ENCODE measurements at regions not wholly inside any gene's neighbourhood (a gene's known extent, or its start where the extent isn't known, plus 50 kb on each side); places are given as distances from the start of the nearest gene placed in this dataset.
"Not testable (repeated sequence)": the region's sequence is repeated elsewhere in the genome, so short reads cannot be mapped to it uniquely, and the experiment has no call there.

GRCh38 chr17:18546514-18547398 is 70.2 kb downstream of the LGALS9C start:
- not testable (repeated sequence) for H2AFZ ChIP-seq (ENCODE audit: low read depth, low read length); H3K27me3 ChIP-seq (ENCODE audit: insufficient read depth, low read length, poor library complexity); H3K79me2 ChIP-seq (ENCODE audit: insufficient read depth, low read length); H3K36me3 ChIP-seq (ENCODE audit: insufficient read depth, low read length); H3K9ac ChIP-seq (ENCODE audit: low read depth, low read length); DNase-seq; H3K27ac ChIP-seq (ENCODE audit: low read length); H3K4me3 ChIP-seq (ENCODE audit: low read depth in 1 of 2, low read length in 2 of 2); H3K4me1 ChIP-seq (ENCODE audit: insufficient read depth, low read length); ATAC-seq (ENCODE audit: insufficient read depth, low read depth); H3K4me2 ChIP-seq (ENCODE audit: insufficient read depth, low read length); H3K9me3 ChIP-seq (ENCODE audit: insufficient read depth, low read length, severe bottlenecking); H4K20me1 ChIP-seq (ENCODE audit: insufficient read depth, low read length)

DNA sequence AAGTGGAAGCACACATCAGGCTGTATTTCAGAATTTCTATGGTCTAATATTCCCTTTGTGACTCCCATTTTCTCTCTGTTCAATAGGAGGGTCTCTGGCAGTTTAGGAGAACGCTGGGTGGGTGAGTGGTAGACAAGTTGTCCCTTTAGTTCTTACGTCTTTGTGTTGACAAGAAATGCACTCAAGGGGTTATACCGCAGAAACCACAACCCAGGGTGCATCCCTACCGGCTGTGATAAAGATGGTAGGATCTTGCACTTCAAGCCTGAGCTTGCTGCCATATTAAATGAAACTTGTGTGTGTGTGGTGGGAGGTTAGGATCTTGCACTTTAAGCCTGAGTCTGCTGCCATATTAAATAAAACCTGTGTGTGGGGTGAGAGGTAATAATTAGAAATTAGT is 80.5 kb downstream of the LGALS9C start:
- H3K9me3 ChIP-seq (ENCODE audit: insufficient read depth, low read length, severe bottlenecking); H2AFZ ChIP-seq (ENCODE audit: low read depth, low read length); H3K79me2 ChIP-seq (ENCODE audit: insufficient read depth, low read length); H3K27me3 ChIP-seq (ENCODE audit: insufficient read depth, low read length, poor library complexity); H3K27ac ChIP-seq (ENCODE audit: low read length); H3K9ac ChIP-seq (ENCODE audit: low read depth, low read length); H3K4me2 ChIP-seq (ENCODE audit: insufficient read depth, low read length); H4K20me1 ChIP-seq (ENCODE audit: insufficient read depth, low read length); H3K4me3 ChIP-seq (ENCODE audit: low read depth in 1 of 2, low read length in 2 of 2); H3K36me3 ChIP-seq (ENCODE audit: insufficient read depth, low read length): not testable (repeated sequence)
- ATAC-seq (ENCODE audit: insufficient read depth, low read depth): peak; percentile 96
- DNase-seq: peak; percentile 71
- peaks cover 11% of the 10 kb centered on the region for H3K4me1 ChIP-seq (ENCODE audit: insufficient read depth, low read length)

DNA sequence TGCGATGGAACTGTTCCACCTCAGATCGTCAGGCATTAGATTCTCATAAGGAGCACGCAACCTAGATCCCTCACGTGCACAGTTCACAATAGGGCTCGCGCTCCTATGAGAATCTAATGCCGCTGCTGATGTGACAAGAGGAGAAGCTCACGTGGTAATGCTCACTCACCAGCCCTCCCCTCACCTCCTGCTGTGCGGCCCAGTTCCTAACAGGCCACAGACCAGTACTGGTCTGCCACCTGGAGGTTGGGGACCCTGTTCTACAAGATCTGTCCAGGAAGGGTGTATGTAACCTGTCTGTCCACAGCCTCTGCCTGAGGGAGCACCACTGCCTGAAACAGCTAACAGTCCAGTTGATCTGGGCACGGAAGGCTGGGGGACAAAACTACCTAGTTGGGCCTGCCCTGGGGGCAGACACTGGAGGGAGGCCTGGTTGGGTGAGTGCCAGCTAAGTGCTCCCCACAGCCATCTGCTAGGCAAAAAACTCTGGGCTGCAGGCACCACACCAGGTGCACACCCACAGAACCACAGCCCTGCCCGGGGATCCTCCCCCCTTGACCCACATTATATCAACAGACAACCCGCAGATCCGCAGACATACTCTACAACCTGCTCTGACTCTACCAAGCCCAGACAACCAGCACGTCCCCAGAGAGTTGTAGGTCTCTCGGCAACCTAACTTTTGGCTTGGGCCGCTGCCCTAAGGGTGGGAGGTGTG is 80.7 kb downstream of the TBC1D28 start:
- not testable (repeated sequence) for H3K27ac ChIP-seq (ENCODE audit: low read length); H3K4me2 ChIP-seq (ENCODE audit: insufficient read depth, low read length); H3K27me3 ChIP-seq (ENCODE audit: insufficient read depth, low read length, poor library complexity); H3K4me3 ChIP-seq (ENCODE audit: low read depth in 1 of 2, low read length in 2 of 2); H3K79me2 ChIP-seq (ENCODE audit: insufficient read depth, low read length); H4K20me1 ChIP-seq (ENCODE audit: insufficient read depth, low read length); H3K9me3 ChIP-seq (ENCODE audit: insufficient read depth, low read length, severe bottlenecking); H2AFZ ChIP-seq (ENCODE audit: low read depth, low read length); H3K9ac ChIP-seq (ENCODE audit: low read depth, low read length); H3K36me3 ChIP-seq (ENCODE audit: insufficient read depth, low read length)
- peaks cover 10% of the 10 kb centered on the region for H3K4me1 ChIP-seq (ENCODE audit: insufficient read depth, low read length)
- ATAC-seq (ENCODE audit: insufficient read depth, low read depth): peak; percentile 92
- DNase-seq: peak; percentile 84

DNA sequence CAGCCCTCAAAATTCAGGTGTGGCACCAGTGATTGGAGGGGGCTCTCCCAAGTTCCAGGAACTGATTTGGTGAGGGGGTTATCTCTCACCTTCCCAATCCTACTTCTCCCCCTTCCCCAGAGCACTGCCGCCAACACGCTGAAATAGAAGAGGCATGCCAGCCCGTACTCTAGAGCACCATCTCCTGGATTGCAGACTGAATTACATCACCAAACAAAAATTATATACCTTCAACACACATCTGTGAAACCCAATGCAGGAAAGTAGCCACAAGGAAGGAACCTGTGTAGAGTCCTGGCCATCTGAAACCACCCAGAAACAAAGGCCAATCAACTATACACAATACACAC is 80.1 kb downstream of the TBC1D28 start:
- H3K27ac ChIP-seq (ENCODE audit: low read length); H3K9ac ChIP-seq (ENCODE audit: low read depth, low read length); H3K4me3 ChIP-seq (ENCODE audit: low read depth in 1 of 2, low read length in 2 of 2); H4K20me1 ChIP-seq (ENCODE audit: insufficient read depth, low read length); H3K4me2 ChIP-seq (ENCODE audit: insufficient read depth, low read length); H2AFZ ChIP-seq (ENCODE audit: low read depth, low read length); H3K36me3 ChIP-seq (ENCODE audit: insufficient read depth, low read length); H3K27me3 ChIP-seq (ENCODE audit: insufficient read depth, low read length, poor library complexity); H3K79me2 ChIP-seq (ENCODE audit: insufficient read depth, low read length); H3K9me3 ChIP-seq (ENCODE audit: insufficient read depth, low read length, severe bottlenecking): not testable (repeated sequence)
- H3K4me1 ChIP-seq (ENCODE audit: insufficient read depth, low read length): peaks cover 10% of the 10 kb centered on the region
- DNase-seq (peak; percentile 70), ATAC-seq (ENCODE audit: insufficient read depth, low read depth) (peak; percentile 74; the same call in 2 of the 3 replicates)
- TF ChIP-seq CTCF (IDR thresholded peaks at IDR 0.05; ENCODE audit: borderline replicate concordance, extremely low read depth, low read length, poor library complexity, severe bottlenecking): peak; percentile 69

DNA sequence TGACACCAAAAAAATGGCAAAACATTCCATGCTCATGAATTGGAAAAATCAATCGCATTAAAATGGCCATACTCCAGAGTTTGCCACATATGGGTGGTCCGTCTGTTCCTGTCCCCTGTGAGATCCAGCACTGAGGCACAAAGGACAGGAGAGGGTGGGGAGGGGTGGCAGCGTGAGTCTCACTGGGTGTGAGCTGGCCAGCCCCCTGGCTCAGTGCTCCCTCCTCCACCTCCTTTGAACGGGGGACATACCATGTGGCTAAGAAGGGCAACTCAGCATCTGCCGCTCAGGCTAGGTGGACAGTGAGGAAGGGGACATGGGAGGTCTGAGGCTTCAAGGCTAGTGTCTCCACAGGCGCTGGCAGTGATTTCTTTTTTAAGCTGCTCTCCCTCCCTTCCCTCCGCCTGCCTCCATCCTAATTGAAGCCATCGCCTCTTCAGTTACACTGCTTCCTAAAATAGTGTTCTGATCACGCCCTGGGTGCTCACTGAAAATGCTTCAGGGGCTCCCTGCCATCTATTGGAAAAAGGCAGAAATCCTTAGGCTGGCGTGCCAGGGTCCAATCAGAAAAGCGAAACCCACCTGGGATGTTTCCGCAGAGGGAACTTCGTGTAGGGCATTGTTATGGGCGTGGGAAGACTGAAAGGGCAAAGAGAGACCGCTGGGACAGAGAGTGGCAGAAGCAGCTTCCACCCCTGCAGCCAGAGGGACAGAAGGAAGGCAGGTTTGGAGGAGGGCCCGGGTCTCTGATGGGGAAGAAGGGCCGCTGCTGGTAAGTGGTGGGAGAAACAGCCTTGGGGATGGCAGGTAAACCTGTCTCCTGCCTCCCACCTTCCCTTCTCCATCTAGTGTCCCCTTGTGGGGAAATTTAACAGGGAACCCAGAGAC is 75.8 kb downstream of the TBC1D28 start:
- H3K9me3 ChIP-seq (ENCODE audit: insufficient read depth, low read length, severe bottlenecking); H3K36me3 ChIP-seq (ENCODE audit: insufficient read depth, low read length); H4K20me1 ChIP-seq (ENCODE audit: insufficient read depth, low read length); H3K79me2 ChIP-seq (ENCODE audit: insufficient read depth, low read length); H3K4me2 ChIP-seq (ENCODE audit: insufficient read depth, low read length); DNase-seq; H3K27me3 ChIP-seq (ENCODE audit: insufficient read depth, low read length, poor library complexity); H2AFZ ChIP-seq (ENCODE audit: low read depth, low read length); ATAC-seq (ENCODE audit: insufficient read depth, low read depth); H3K9ac ChIP-seq (ENCODE audit: low read depth, low read length); H3K27ac ChIP-seq (ENCODE audit: low read length); H3K4me3 ChIP-seq (ENCODE audit: low read depth in 1 of 2, low read length in 2 of 2): not testable (repeated sequence)
- peaks cover 13% of the 10 kb centered on the region for H3K4me1 ChIP-seq (ENCODE audit: insufficient read depth, low read length)

DNA sequence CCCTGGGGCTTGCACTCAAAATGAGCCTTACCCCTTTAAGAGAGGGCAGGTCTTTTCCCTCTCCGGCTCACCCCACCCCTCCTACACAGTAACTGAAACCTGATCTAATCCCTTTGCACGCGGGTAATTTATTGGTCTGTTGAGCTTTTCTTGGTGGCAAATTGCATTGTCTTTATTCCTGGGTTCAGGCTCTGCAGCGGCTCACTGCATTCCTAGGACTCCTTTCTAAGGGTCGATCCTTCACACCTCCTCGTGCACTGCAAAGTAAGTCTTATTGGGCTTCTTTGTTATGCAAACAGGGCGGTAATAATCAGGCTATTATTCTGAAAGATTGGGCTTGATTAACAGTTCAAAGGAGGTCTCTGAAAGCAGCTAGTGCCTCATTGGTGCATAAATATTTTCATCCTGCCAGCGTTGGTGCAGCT is 74.7 kb downstream of the TBC1D28 start:
- not testable (repeated sequence) for H2AFZ ChIP-seq (ENCODE audit: low read depth, low read length); H3K9ac ChIP-seq (ENCODE audit: low read depth, low read length); H3K4me2 ChIP-seq (ENCODE audit: insufficient read depth, low read length); H4K20me1 ChIP-seq (ENCODE audit: insufficient read depth, low read length); H3K27ac ChIP-seq (ENCODE audit: low read length); H3K4me1 ChIP-seq (ENCODE audit: insufficient read depth, low read length); H3K79me2 ChIP-seq (ENCODE audit: insufficient read depth, low read length); H3K36me3 ChIP-seq (ENCODE audit: insufficient read depth, low read length); DNase-seq; H3K27me3 ChIP-seq (ENCODE audit: insufficient read depth, low read length, poor library complexity); H3K4me3 ChIP-seq (ENCODE audit: low read depth in 1 of 2, low read length in 2 of 2); H3K9me3 ChIP-seq (ENCODE audit: insufficient read depth, low read length, severe bottlenecking)
- ATAC-seq (ENCODE audit: insufficient read depth, low read depth): peak; percentile 86

- not testable (repeated sequence) for H3K9ac ChIP-seq (ENCODE audit: low read depth, low read length); H3K4me2 ChIP-seq (ENCODE audit: insufficient read depth, low read length); H2AFZ ChIP-seq (ENCODE audit: low read depth, low read length); H4K20me1 ChIP-seq (ENCODE audit: insufficient read depth, low read length); H3K79me2 ChIP-seq (ENCODE audit: insufficient read depth, low read length); H3K36me3 ChIP-seq (ENCODE audit: insufficient read depth, low read length); H3K27ac ChIP-seq (ENCODE audit: low read length); DNase-seq; ATAC-seq (ENCODE audit: insufficient read depth, low read depth); H3K4me1 ChIP-seq (ENCODE audit: insufficient read depth, low read length); H3K4me3 ChIP-seq (ENCODE audit: low read depth in 1 of 2, low read length in 2 of 2); H3K9me3 ChIP-seq (ENCODE audit: insufficient read depth, low read length, severe bottlenecking); H3K27me3 ChIP-seq (ENCODE audit: insufficient read depth, low read length, poor library complexity)
Measured at GRCh38 chr17:18572536-18572935, 71.7 kb downstream of the TBC1D28 start.

Measured in DND-41 (cell line).